Caco-2 (cell line): ENCODE measurements at regions not wholly inside any gene's neighbourhood (a gene's known extent, or its start where the extent isn't known, plus 50 kb on each side); places are given as distances from the start of the nearest gene placed in this dataset.

Source experiments
- BruUV-seq: library from RNA; stranded (reverse); fragments of 400-500 nt; replicated peaks from 2 replicates; lab custom pipeline; 2021; lab: Mats Ljungman, UMichigan
- CTCF ChIA-PET: fragments of 300-600 bp; sonication (Branson Sonifier 250); formaldehyde crosslinking; loops from one replicate; lab custom pipeline; 2022; ENCODE audit warnings: antibody characterized with exemption; lab: Charles Lee
- POLR2A ChIA-PET: fragments of 300-600 bp; sonication (Branson Sonifier 250); formaldehyde crosslinking; loops from one replicate; lab custom pipeline; 2022; ENCODE audit warnings: antibody characterized with exemption; lab: Charles Lee
- DNase-seq, 2 experiments: peaks; one replicate each; pipeline versions ENCODE4 v3.0.0 to v3.0.0-alpha.2; 2020 to 2022
- H3K27me3 ChIP-seq: replicated peaks from 2 replicates; pipeline ENCODE4 v1.6.0; 2011; ENCODE audit warnings: low read length; ENCODE audit not compliant: control insufficient read depth, insufficient read depth
- H3K36me3 ChIP-seq: 2 replicates; pipeline ENCODE4 v1.5.1; 2011; ENCODE audit warnings: low read length; ENCODE audit not compliant: control insufficient read depth, insufficient read depth
- H3K4me1 ChIP-seq: fragments of 250-450 bp; sonication (Bioruptor Pico); 2 replicates; pipeline ENCODE4 v1.5.1; 2020; ENCODE audit warnings: mild to moderate bottlenecking
- H3K4me3 ChIP-seq: 2 replicates; pipeline ENCODE4 v1.5.1; 2011; ENCODE audit warnings: low read depth, mild to moderate bottlenecking, control low read depth, low read length
- H3K9me3 ChIP-seq: fragments of 250-450 bp; sonication (Bioruptor Pico); 2 replicates; pipeline ENCODE4 v1.5.1; 2020; ENCODE audit warnings: mild to moderate bottlenecking, moderate library complexity
- H3K27ac Mint-ChIP-seq: one replicate; pipeline ENCODE4 v1.8.0; 2022; ENCODE audit warnings: mixed read lengths; ENCODE audit not compliant: unreplicated experiment
- H3K27me3 Mint-ChIP-seq: one replicate; pipeline ENCODE4 v1.8.0; 2022; ENCODE audit warnings: mixed read lengths; ENCODE audit not compliant: insufficient read depth, unreplicated experiment
- H3K36me3 Mint-ChIP-seq: one replicate; pipeline ENCODE4 v1.8.0; 2022; ENCODE audit warnings: mild to moderate bottlenecking, mixed read lengths; ENCODE audit not compliant: insufficient read depth, unreplicated experiment
- H3K4me1 Mint-ChIP-seq: one replicate; pipeline ENCODE4 v1.8.0; 2022; ENCODE audit warnings: low read depth, mixed read lengths; ENCODE audit not compliant: unreplicated experiment
- H3K4me3 Mint-ChIP-seq: one replicate; pipeline ENCODE4 v1.8.0; 2022; ENCODE audit warnings: mild to moderate bottlenecking, moderate library complexity, mixed read lengths; ENCODE audit not compliant: unreplicated experiment
- H3K9me3 Mint-ChIP-seq: one replicate; pipeline ENCODE4 v1.8.0; 2022; ENCODE audit warnings: mixed read lengths; ENCODE audit not compliant: unreplicated experiment
- CTCF ChIP-seq, 2 experiments: fragments of 200-600 bp in 1 of 2; IDR thresholded peaks; 1 replicate in 1 of 2; 2 replicates in 1 of 2; pipeline versions ENCODE4 v1.5.1 to v1.8.0; 2011 to 2022; ENCODE audit warnings: antibody characterized with exemption in 1 of 2, control low read depth in 1 of 2, inconsistent platforms in 1 of 2, low read depth in 1 of 2, low read length in 1 of 2, mild to moderate bottlenecking in 1 of 2, moderate library complexity in 1 of 2; ENCODE audit not compliant: insufficient read depth in 1 of 2, severe bottlenecking in 1 of 2, unreplicated experiment in 1 of 2
- intact Hi-C: fragments of 100-400 bp; cut with micrococcal nuclease; formaldehyde crosslinking; loops from one replicate; pipeline ENCODE4 v1.10.0; 2022; ENCODE audit not compliant: unreplicated experiment

GRCh38 chr15:88377509-88377908 lies 89.7 kb downstream of the MRPL46 start:
- Mint-ChIP-seq H3K36me3 (no peaks in the 10 kb centered on the region), H3K4me3 (no peak overlapping the region), H3K27ac (no peak overlapping the region), H3K27me3 (peaks cover 3% of the 10 kb centered on the region), H3K9me3 (no peaks in the 10 kb centered on the region), H3K4me1 (peaks cover 7% of the 10 kb centered on the region)
- no peak for TF ChIP-seq CTCF (IDR thresholded peaks at IDR 0.05; ENCODE audit: insufficient read depth in 1 of 2, low read depth in 1 of 2, low read length in 1 of 2, severe bottlenecking in 1 of 2, unreplicated experiment in 1 of 2)
- H3K27me3 ChIP-seq = no peaks in the 10 kb centered on the region; the same call in 1 of the 2 replicates
- intact Hi-C loops = no loop called here
- H3K4me3 ChIP-seq = no peak overlapping the region
- H3K4me1 ChIP-seq = no peaks in the 10 kb centered on the region
- no peaks in the 10 kb centered on the region for H3K36me3 ChIP-seq
- no peak for DNase-seq
- POLR2A ChIA-PET = no interaction called here
- CTCF ChIA-PET = no interaction called here
- BruUV-seq = no TSS peak
- H3K9me3 ChIP-seq = no peaks in the 10 kb centered on the region

GRCh38 chr15:88376574-88377174 lies 90.5 kb downstream of the MRPL46 start:
- Mint-ChIP-seq H3K4me1 (peaks cover 7% of the 10 kb centered on the region), H3K27ac (no peak overlapping the region), H3K9me3 (no peaks in the 10 kb centered on the region), H3K36me3 (no peaks in the 10 kb centered on the region), H3K4me3 (no peak overlapping the region), H3K27me3 (peaks cover 3% of the 10 kb centered on the region)
- intact Hi-C loops = no loop called here
- TF ChIP-seq CTCF (IDR thresholded peaks at IDR 0.05; ENCODE audit: insufficient read depth in 1 of 2, low read depth in 1 of 2, low read length in 1 of 2, severe bottlenecking in 1 of 2, unreplicated experiment in 1 of 2) = no peak
- Histone ChIP-seq H3K27me3 (no peaks in the 10 kb centered on the region; the same call in 1 of the 2 replicates), H3K36me3 (no peaks in the 10 kb centered on the region), H3K9me3 (no peaks in the 10 kb centered on the region), H3K4me3 (no peak overlapping the region), H3K4me1 (no peaks in the 10 kb centered on the region)
- ChIA-PET CTCF (no interaction called here), POLR2A (no interaction called here)
- no peak for DNase-seq
- no TSS peak for BruUV-seq

GRCh38 chr15:88375234-88375927 lies 91.8 kb downstream of the MRPL46 start:
- BruUV-seq = no TSS peak
- CTCF ChIA-PET = no interaction called here
- no peaks in the 10 kb centered on the region; the same call in 1 of the 2 replicates for H3K27me3 ChIP-seq
- no peaks in the 10 kb centered on the region for H3K9me3 ChIP-seq
- H3K4me3 ChIP-seq = no peak overlapping the region
- no peaks in the 10 kb centered on the region for H3K36me3 ChIP-seq
- TF ChIP-seq CTCF (IDR thresholded peaks at IDR 0.05; ENCODE audit: insufficient read depth in 1 of 2, low read depth in 1 of 2, low read length in 1 of 2, severe bottlenecking in 1 of 2, unreplicated experiment in 1 of 2) = no peak
- Mint-ChIP-seq H3K36me3 (no peaks in the 10 kb centered on the region), H3K9me3 (no peaks in the 10 kb centered on the region), H3K27me3 (peaks cover 8% of the 10 kb centered on the region), H3K4me1 (peaks cover 7% of the 10 kb centered on the region), H3K27ac (no peak overlapping the region), H3K4me3 (no peak overlapping the region)
- POLR2A ChIA-PET = no interaction called here
- intact Hi-C loops = no loop called here
- DNase-seq = no peak
- no peaks in the 10 kb centered on the region for H3K4me1 ChIP-seq
